WTC11 (cell line): ENCODE measurements at regions not wholly inside any gene's neighbourhood (a gene's known extent, or its start where the extent isn't known, plus 50 kb on each side); places are given as distances from the start of the nearest gene placed in this dataset.

Experiments
- ATAC-seq: fragments of 200-7000 bp; cut with Tn5 transposase; 2 replicates; pipeline ENCODE4 v1.10.0; 2021; ENCODE audit warnings: mild to moderate bottlenecking, moderate library complexity
- CTCF ChIA-PET: fragments of 300-600 bp; sonication (Branson Sonifier 250); formaldehyde crosslinking; loops from one replicate; lab custom pipeline; 2021; ENCODE audit warnings: antibody characterized with exemption; lab: Charles Lee
- POLR2A ChIA-PET: fragments of 350-600 bp; sonication (Branson Sonifier 250); formaldehyde crosslinking; loops from one replicate; lab custom pipeline; 2021; ENCODE audit warnings: antibody characterized with exemption; lab: Charles Lee
- DNase-seq: peaks from one replicate; pipeline ENCODE4 v3.0.0; 2021; ENCODE audit warnings: low spot score
- H3K27ac Mint-ChIP-seq: 2 replicates; pipeline ENCODE4 v1.8.0; 2021; ENCODE audit warnings: mixed read lengths
- H3K27me3 Mint-ChIP-seq: 2 replicates; pipeline ENCODE4 v1.8.0; 2021; ENCODE audit warnings: low read depth, mild to moderate bottlenecking, moderate library complexity, mixed read lengths
- H3K36me3 Mint-ChIP-seq: 2 replicates; pipeline ENCODE4 v1.8.0; 2021; ENCODE audit warnings: mixed read lengths
- H3K4me1 Mint-ChIP-seq: 2 replicates; pipeline ENCODE4 v1.8.0; 2022; ENCODE audit warnings: mixed read lengths
- H3K4me3 Mint-ChIP-seq: 2 replicates; pipeline ENCODE4 v1.8.0; 2021; ENCODE audit warnings: mild to moderate bottlenecking, moderate library complexity, mixed read lengths
- H3K9me3 Mint-ChIP-seq: 2 replicates; pipeline ENCODE4 v1.8.0; 2021; ENCODE audit warnings: mixed read lengths
- ATF6 ChIP-seq: sonication (generic); formaldehyde crosslinking; IDR thresholded peaks from 2 replicates; pipeline ENCODE4 v1.8.1; 2023; ENCODE audit warnings: mild to moderate bottlenecking, missing genetic modification reagents
- CDX4 ChIP-seq: fragments of 250-450 bp; sonication (Bioruptor Pico); IDR thresholded peaks from 2 replicates; pipeline ENCODE4 v1.9.0; 2021; ENCODE audit warnings: moderate library complexity, mild to moderate bottlenecking, inconsistent platforms, borderline replicate concordance
- EMX1 ChIP-seq: fragments of 250-450 bp; sonication (Bioruptor Pico); IDR thresholded peaks from 2 replicates; pipeline ENCODE4 v1.8.0; 2021; ENCODE audit warnings: mild to moderate bottlenecking
- HMGA2 ChIP-seq: fragments of 250-450 bp; sonication (Bioruptor Pico); IDR thresholded peaks from 2 replicates; pipeline ENCODE4 v1.4.0; 2021; ENCODE audit warnings: mild to moderate bottlenecking, moderate library complexity
- IRF2 ChIP-seq: sonication (generic); formaldehyde crosslinking; IDR thresholded peaks from 2 replicates; pipeline ENCODE4 v1.8.0; 2022; ENCODE audit warnings: low read depth, missing genetic modification reagents, borderline replicate concordance
- JUN ChIP-seq: sonication (generic); formaldehyde crosslinking; IDR thresholded peaks from 2 replicates; pipeline ENCODE4 v1.8.0; 2023; ENCODE audit warnings: mild to moderate bottlenecking, missing genetic modification reagents
- NFATC4 ChIP-seq: fragments of 250-450 bp; sonication (Bioruptor Pico); IDR thresholded peaks from 2 replicates; pipeline ENCODE4 v1.9.0; 2021; ENCODE audit warnings: mild to moderate bottlenecking
- OVOL2 ChIP-seq: fragments of 250-450 bp; sonication (Bioruptor Pico); IDR thresholded peaks from 2 replicates; pipeline ENCODE4 v1.9.0; 2021; ENCODE audit warnings: mild to moderate bottlenecking, borderline replicate concordance
- PRRX2 ChIP-seq: fragments of 250-450 bp; sonication (Bioruptor Pico); IDR thresholded peaks from 2 replicates; pipeline ENCODE4 v1.8.0; 2021; ENCODE audit warnings: mild to moderate bottlenecking
- RELA ChIP-seq: sonication (generic); formaldehyde crosslinking; IDR thresholded peaks from 2 replicates; pipeline ENCODE4 v1.8.1; 2022; ENCODE audit warnings: missing genetic modification reagents, mild to moderate bottlenecking, borderline replicate concordance
- RORB ChIP-seq: fragments of 250-450 bp; sonication (Bioruptor Pico); IDR thresholded peaks from 2 replicates; pipeline ENCODE4 v1.9.0; 2021; ENCODE audit warnings: mild to moderate bottlenecking
- SP1 ChIP-seq: sonication (generic); formaldehyde crosslinking; conservative IDR thresholded peaks from 2 replicates; pipeline ENCODE4 v1.8.1; 2022; ENCODE audit warnings: missing genetic modification reagents
- TP53 ChIP-seq: sonication (generic); formaldehyde crosslinking; IDR thresholded peaks from 2 replicates; pipeline ENCODE4 v1.8.1; 2023; ENCODE audit warnings: mild to moderate bottlenecking, missing genetic modification reagents
- ZMAT4 ChIP-seq: fragments of 250-450 bp; sonication (Bioruptor Pico); IDR thresholded peaks from 2 replicates; pipeline ENCODE4 v1.9.0; 2021; ENCODE audit warnings: mild to moderate bottlenecking
- ZNF512 ChIP-seq: sonication (generic); formaldehyde crosslinking; IDR thresholded peaks from 2 replicates; pipeline ENCODE4 v1.8.1; 2022; ENCODE audit warnings: missing genetic modification reagents, borderline replicate concordance

GRCh38 chr12:114783089-114783618 is 99.2 kb upstream of the TBX3 start:
- ChIA-PET POLR2A (no interaction called here), CTCF (no interaction called here)
- no peak overlapping the region for H3K4me3 Mint-ChIP-seq
- TF ChIP-seq ATF6 (CRISPR knock-in tag) (no peak), RELA (no peak), SP1 (CRISPR knock-in tag) (no peak), RORB (CRISPR knock-in tag) (no peak)
- H3K36me3 Mint-ChIP-seq = no peaks in the 10 kb centered on the region
- DNase-seq (no peak), ATAC-seq (no peak)
- H3K9me3 Mint-ChIP-seq = no peaks in the 10 kb centered on the region
- peaks cover 6% of the 10 kb centered on the region for H3K27me3 Mint-ChIP-seq
- no peak overlapping the region for H3K27ac Mint-ChIP-seq
- peaks cover 17% of the 10 kb centered on the region for H3K4me1 Mint-ChIP-seq

- TF ChIP-seq ZNF512 (CRISPR knock-in tag) (no peak), NFATC4 (CRISPR knock-in tag) (no peak), IRF2 (no peak), HMGA2 (CRISPR knock-in tag) (no peak), TP53 (CRISPR knock-in tag) (no peak), ZMAT4 (CRISPR knock-in tag) (no peak), OVOL2 (no peak), EMX1 (CRISPR knock-in tag) (no peak), RORB (CRISPR knock-in tag) (no peak), PRRX2 (CRISPR knock-in tag) (no peak), CDX4 (CRISPR knock-in tag) (no peak)
- no peak overlapping the region for H3K4me3 Mint-ChIP-seq
- DNase-seq (no peak), ATAC-seq (no peak)
- no peaks in the 10 kb centered on the region for H3K9me3 Mint-ChIP-seq
- POLR2A ChIA-PET = no interaction called here
- H3K27me3 Mint-ChIP-seq = peaks cover 6% of the 10 kb centered on the region
- H3K36me3 Mint-ChIP-seq = no peaks in the 10 kb centered on the region
- CTCF ChIA-PET = no interaction called here
- H3K4me1 Mint-ChIP-seq = peaks cover 17% of the 10 kb centered on the region
- no peak overlapping the region for H3K27ac Mint-ChIP-seq
These were observed 96.9 kb upstream of the TBX3 start for GRCh38 chr12:114780746-114781399.

- TF ChIP-seq JUN (CRISPR knock-in tag) (no peak), ATF6 (CRISPR knock-in tag) (no peak), SP1 (CRISPR knock-in tag) (no peak), ZNF512 (CRISPR knock-in tag) (0 out of 2 replicates have a peak, but pooled peaks have one; percentile 14)
- DNase-seq (no peak), ATAC-seq (no peak)
- H3K36me3 Mint-ChIP-seq = 0 out of 2 replicates have a peak, but pooled peaks cover 5% of the 10 kb centered on the region
- H3K9me3 Mint-ChIP-seq = peaks cover 6% of the 10 kb centered on the region
- H3K4me3 Mint-ChIP-seq = no peak overlapping the region
- peaks cover 6% of the 10 kb centered on the region for H3K27me3 Mint-ChIP-seq
- CTCF ChIA-PET = no interaction called here
- peaks cover 13% of the 10 kb centered on the region for H3K4me1 Mint-ChIP-seq
- POLR2A ChIA-PET = interaction anchor here (0.6 kb wide), 1 partner anchor 371 kb away, joined by 7 read pairs; no protein-coding TSS in a partner anchor
- H3K27ac Mint-ChIP-seq = no peak overlapping the region
These were observed 95.7 kb upstream of the TBX3 start for GRCh38 chr12:114779647-114780046.
